MM.1S (cell line): ENCODE measurements at regions not wholly inside any gene's neighbourhood (a gene's known extent, or its start where the extent isn't known, plus 50 kb on each side); places are given as distances from the start of the nearest gene placed in this dataset.

Experiments
- EZH2 ChIP-seq: fragments of 300-600 bp; sonication (generic); optimal IDR thresholded peaks from 2 replicates; pipeline ENCODE3; 2017; ENCODE audit warnings: low read depth, mild to moderate bottlenecking, antibody characterized with exemption, low read length, mixed read lengths
- EZH2phosphoT487 ChIP-seq: fragments of 300-600 bp; sonication (generic); IDR thresholded peaks from 2 replicates; pipeline ENCODE4 v1.6.1; 2018; ENCODE audit warnings: antibody characterized with exemption, low read length
- TF ChIP-seq, protein P1 (sequence below): fragments of 300-600 bp; sonication (generic); IDR thresholded peaks from 2 replicates; pipeline ENCODE4 v1.5.1; 2016; ENCODE audit warnings: antibody characterized with exemption, low read length, mixed read lengths

DNA sequence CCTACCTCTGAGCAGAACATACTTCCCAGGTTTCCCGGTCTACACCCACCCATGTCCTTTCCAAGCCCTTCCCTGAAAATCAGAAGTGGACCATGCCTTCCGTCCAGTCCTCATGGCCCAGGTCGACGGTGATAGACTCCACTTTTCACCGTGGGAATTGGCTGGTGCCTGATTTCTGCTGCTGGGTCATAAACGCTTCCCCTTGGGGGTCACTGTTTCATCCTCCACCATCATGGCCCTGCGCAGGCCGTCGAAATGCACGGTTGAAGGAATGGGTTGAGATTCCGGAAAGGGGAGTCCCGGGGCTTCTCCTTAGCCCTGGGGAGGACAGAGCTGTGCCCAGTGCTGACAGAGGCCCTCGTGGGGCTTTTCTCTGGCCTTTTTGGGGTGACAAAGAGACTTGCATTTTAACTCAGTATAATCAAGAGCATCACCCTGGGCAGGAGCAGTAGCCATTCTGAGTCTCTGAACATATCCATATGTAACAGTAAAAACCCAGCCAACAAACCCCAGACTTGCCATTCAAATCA lies 75.5 kb downstream of the SOX1 start:
- TF ChIP-seq EZH2 (no peak), EZH2phosphoT487 (no peak)
- TF ChIP-seq, protein P1, sequence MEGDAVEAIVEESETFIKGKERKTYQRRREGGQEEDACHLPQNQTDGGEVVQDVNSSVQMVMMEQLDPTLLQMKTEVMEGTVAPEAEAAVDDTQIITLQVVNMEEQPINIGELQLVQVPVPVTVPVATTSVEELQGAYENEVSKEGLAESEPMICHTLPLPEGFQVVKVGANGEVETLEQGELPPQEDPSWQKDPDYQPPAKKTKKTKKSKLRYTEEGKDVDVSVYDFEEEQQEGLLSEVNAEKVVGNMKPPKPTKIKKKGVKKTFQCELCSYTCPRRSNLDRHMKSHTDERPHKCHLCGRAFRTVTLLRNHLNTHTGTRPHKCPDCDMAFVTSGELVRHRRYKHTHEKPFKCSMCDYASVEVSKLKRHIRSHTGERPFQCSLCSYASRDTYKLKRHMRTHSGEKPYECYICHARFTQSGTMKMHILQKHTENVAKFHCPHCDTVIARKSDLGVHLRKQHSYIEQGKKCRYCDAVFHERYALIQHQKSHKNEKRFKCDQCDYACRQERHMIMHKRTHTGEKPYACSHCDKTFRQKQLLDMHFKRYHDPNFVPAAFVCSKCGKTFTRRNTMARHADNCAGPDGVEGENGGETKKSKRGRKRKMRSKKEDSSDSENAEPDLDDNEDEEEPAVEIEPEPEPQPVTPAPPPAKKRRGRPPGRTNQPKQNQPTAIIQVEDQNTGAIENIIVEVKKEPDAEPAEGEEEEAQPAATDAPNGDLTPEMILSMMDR = no peak
